Ovary (tissue), 3 donors: ENCODE measurements at regions not wholly inside any gene's neighbourhood (a gene's known extent, or its start where the extent isn't known, plus 50 kb on each side); places are given as distances from the start of the nearest gene placed in this dataset.

Experiments used
- CTCF ChIP-seq, 3 donors: fragments of 450-650 bp in 2 of 3; fragments of 200-600 bp in 1 of 3; IDR thresholded peaks; one replicate each; pipeline versions ENCODE4 v1.5.1 to v1.8.0; 2016 to 2022; ENCODE audit warnings: antibody characterized with exemption in 3 of 3, mild to moderate bottlenecking in 1 of 3
- EP300 ChIP-seq: sonication (generic); formaldehyde crosslinking; IDR thresholded peaks from one replicate; pipeline ENCODE4 v1.6.1; 2017; ENCODE audit warnings: antibody characterized with exemption
- POLR2A ChIP-seq: fragments of 450-650 bp; IDR thresholded peaks from one replicate; pipeline ENCODE4 v1.6.1; 2017; ENCODE audit warnings: antibody characterized with exemption, mild to moderate bottlenecking, moderate library complexity
- donor health status: DM: no; HTN: no; CAD: no.

- TF ChIP-seq EP300 (no peak), CTCF (IDR thresholded peaks at IDR 0.05) (no peak), POLR2A (no peak)
These were observed 157.7 kb upstream of the B3GAT2 start for GRCh38 chr6:71114544-71114943.
